ENCODE measurements at regions not wholly inside any gene's neighbourhood (a gene's known extent, or its start where the extent isn't known, plus 50 kb on each side); places are given as distances from the start of the nearest gene placed in this dataset.
"Not testable (repeated sequence)": the region's sequence is repeated elsewhere in the genome, so short reads cannot be mapped to it uniquely, and the experiment has no call there.

GRCh38 chr5:25481463-25481862 lies 836.7 kb upstream of the CDH10 start:
- ChIA-PET POLR2A (no interaction called here), CTCF (no interaction called here)
- H3K27ac ChIP-seq (ENCODE audit: insufficient read depth in 1 of 2, low read depth in 1 of 2, low read length in 2 of 2, poor library complexity in 1 of 2, severe bottlenecking in 2 of 2), result no peak overlapping the region
- no peak for DNase-seq
- no peaks in the 10 kb centered on the region for H3K36me3 ChIP-seq (ENCODE audit: control insufficient read depth in 4 of 4, insufficient read depth in 4 of 4, low read length in 3 of 4)
- no peaks in the 10 kb centered on the region for H3K27me3 ChIP-seq (replicated peaks in 2 of 5; ENCODE audit: control insufficient read depth in 4 of 5, insufficient read depth in 5 of 5, low read length in 4 of 5)
- no peaks in the 10 kb centered on the region for H3K9me3 ChIP-seq (ENCODE audit: control extremely low read depth in 1 of 5, control insufficient read depth in 4 of 5, insufficient read depth in 2 of 5, low read depth in 1 of 5, low read length in 4 of 5)
- no peak overlapping the region for H3K4me3 ChIP-seq (ENCODE audit: control insufficient read depth in 1 of 7, extremely low read depth in 1 of 7, insufficient read depth in 4 of 7, low read depth in 2 of 7, low read length in 6 of 7)
- no peaks in the 10 kb centered on the region for H3K4me1 ChIP-seq (ENCODE audit: control extremely low read depth in 1 of 4, control insufficient read depth in 4 of 4, insufficient read depth in 4 of 4, low read length in 3 of 4)
- WGBS (ENCODE audit: insufficient coverage), result 95% methylated on average over 2 of the region's 2 CpGs

DNA sequence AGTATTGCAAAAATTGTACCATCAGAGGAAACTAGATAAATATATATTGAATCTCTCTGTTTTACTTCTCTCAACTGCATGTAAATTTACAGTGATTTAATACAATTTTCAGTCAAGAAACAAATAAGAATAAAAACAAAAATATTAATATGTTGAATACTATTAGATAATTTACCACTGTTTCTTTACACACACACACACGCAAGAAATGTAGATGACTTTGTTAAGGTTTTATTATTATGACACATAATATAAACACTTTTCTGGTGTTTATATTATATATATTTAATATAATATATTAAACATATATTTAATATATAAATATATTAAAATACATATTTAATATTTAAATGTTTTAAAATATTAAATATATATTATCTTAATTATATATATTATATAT lies 814.3 kb upstream of the CDH10 start:
- Histone ChIP-seq H3K9me3 (ENCODE audit: control extremely low read depth in 1 of 5, control insufficient read depth in 4 of 5, insufficient read depth in 2 of 5, low read depth in 1 of 5, low read length in 4 of 5) (no peaks in the 10 kb centered on the region), H3K4me1 (ENCODE audit: control extremely low read depth in 1 of 4, control insufficient read depth in 4 of 4, insufficient read depth in 4 of 4, low read length in 3 of 4) (no peaks in the 10 kb centered on the region), H3K36me3 (ENCODE audit: control insufficient read depth in 4 of 4, insufficient read depth in 4 of 4, low read length in 3 of 4) (no peaks in the 10 kb centered on the region), H3K27ac (ENCODE audit: insufficient read depth in 1 of 2, low read depth in 1 of 2, low read length in 2 of 2, poor library complexity in 1 of 2, severe bottlenecking in 2 of 2) (no peak overlapping the region), H3K4me3 (ENCODE audit: control insufficient read depth in 1 of 7, extremely low read depth in 1 of 7, insufficient read depth in 4 of 7, low read depth in 2 of 7, low read length in 6 of 7) (no peak overlapping the region), H3K27me3 (replicated peaks in 2 of 5; ENCODE audit: control insufficient read depth in 4 of 5, insufficient read depth in 5 of 5, low read length in 4 of 5) (no peaks in the 10 kb centered on the region)
- ChIA-PET CTCF (no interaction called here), POLR2A (no interaction called here)
- DNase-seq, result no peak
- WGBS (ENCODE audit: insufficient coverage), result no CpG with 5 or more reads among the region's 1 CpG

- no peak overlapping the region for H3K4me3 ChIP-seq (ENCODE audit: control insufficient read depth in 1 of 7, extremely low read depth in 1 of 7, insufficient read depth in 4 of 7, low read depth in 2 of 7, low read length in 6 of 7)
- ChIA-PET POLR2A (no interaction called here), CTCF (no interaction called here)
- H3K27ac ChIP-seq (ENCODE audit: insufficient read depth in 1 of 2, low read depth in 1 of 2, low read length in 2 of 2, poor library complexity in 1 of 2, severe bottlenecking in 2 of 2), result no peak overlapping the region
- peak in 2 of 3 donors; percentile 22 to 32 for DNase-seq
- no peaks in the 10 kb centered on the region for H3K4me1 ChIP-seq (ENCODE audit: control extremely low read depth in 1 of 4, control insufficient read depth in 4 of 4, insufficient read depth in 4 of 4, low read length in 3 of 4)
- no peaks in the 10 kb centered on the region for H3K9me3 ChIP-seq (ENCODE audit: control extremely low read depth in 1 of 5, control insufficient read depth in 4 of 5, insufficient read depth in 2 of 5, low read depth in 1 of 5, low read length in 4 of 5)
- H3K36me3 ChIP-seq (ENCODE audit: control insufficient read depth in 4 of 4, insufficient read depth in 4 of 4, low read length in 3 of 4), result no peaks in the 10 kb centered on the region
- WGBS (ENCODE audit: insufficient coverage), result 83% methylated on average over 1 of the region's 2 CpGs
- H3K27me3 ChIP-seq (replicated peaks in 2 of 5; ENCODE audit: control insufficient read depth in 4 of 5, insufficient read depth in 5 of 5, low read length in 4 of 5), result no peaks in the 10 kb centered on the region
These were observed 813.9 kb upstream of the CDH10 start for GRCh38 chr5:25458628-25459027.

- Histone ChIP-seq H3K4me1 (ENCODE audit: control extremely low read depth in 1 of 4, control insufficient read depth in 4 of 4, insufficient read depth in 4 of 4, low read length in 3 of 4) (no peaks in the 10 kb centered on the region), H3K27me3 (replicated peaks in 2 of 5; ENCODE audit: control insufficient read depth in 4 of 5, insufficient read depth in 5 of 5, low read length in 4 of 5) (no peaks in the 10 kb centered on the region), H3K9me3 (ENCODE audit: control extremely low read depth in 1 of 5, control insufficient read depth in 4 of 5, insufficient read depth in 2 of 5, low read depth in 1 of 5, low read length in 4 of 5) (no peaks in the 10 kb centered on the region), H3K4me3 (ENCODE audit: control insufficient read depth in 1 of 7, extremely low read depth in 1 of 7, insufficient read depth in 4 of 7, low read depth in 2 of 7, low read length in 6 of 7) (no peak overlapping the region), H3K36me3 (ENCODE audit: control insufficient read depth in 4 of 4, insufficient read depth in 4 of 4, low read length in 3 of 4) (no peaks in the 10 kb centered on the region), H3K27ac (ENCODE audit: insufficient read depth in 1 of 2, low read depth in 1 of 2, low read length in 2 of 2, poor library complexity in 1 of 2, severe bottlenecking in 2 of 2) (no peak overlapping the region)
- POLR2A ChIA-PET, result no interaction called here
- CTCF ChIA-PET, result no interaction called here
- DNase-seq, result no peak
These were observed 808.7 kb upstream of the CDH10 start for GRCh38 chr5:25453500-25453899.

GRCh38 chr5:25451294-25451693 lies 806.5 kb upstream of the CDH10 start:
- Histone ChIP-seq H3K27ac (ENCODE audit: insufficient read depth in 1 of 2, low read depth in 1 of 2, low read length in 2 of 2, poor library complexity in 1 of 2, severe bottlenecking in 2 of 2) (no peak overlapping the region), H3K4me3 (ENCODE audit: control insufficient read depth in 1 of 7, extremely low read depth in 1 of 7, insufficient read depth in 4 of 7, low read depth in 2 of 7, low read length in 6 of 7) (no peak overlapping the region), H3K9me3 (ENCODE audit: control extremely low read depth in 1 of 5, control insufficient read depth in 4 of 5, insufficient read depth in 2 of 5, low read depth in 1 of 5, low read length in 4 of 5) (no peaks in the 10 kb centered on the region), H3K36me3 (ENCODE audit: control insufficient read depth in 4 of 4, insufficient read depth in 4 of 4, low read length in 3 of 4) (no peaks in the 10 kb centered on the region), H3K27me3 (replicated peaks in 2 of 5; ENCODE audit: control insufficient read depth in 4 of 5, insufficient read depth in 5 of 5, low read length in 4 of 5) (no peaks in the 10 kb centered on the region), H3K4me1 (ENCODE audit: control extremely low read depth in 1 of 4, control insufficient read depth in 4 of 4, insufficient read depth in 4 of 4, low read length in 3 of 4) (no peaks in the 10 kb centered on the region)
- POLR2A ChIA-PET, result no interaction called here
- no peak for DNase-seq
- WGBS (ENCODE audit: insufficient coverage), result 100% methylated on average over 2 of the region's 2 CpGs
- CTCF ChIA-PET, result no interaction called here

DNA sequence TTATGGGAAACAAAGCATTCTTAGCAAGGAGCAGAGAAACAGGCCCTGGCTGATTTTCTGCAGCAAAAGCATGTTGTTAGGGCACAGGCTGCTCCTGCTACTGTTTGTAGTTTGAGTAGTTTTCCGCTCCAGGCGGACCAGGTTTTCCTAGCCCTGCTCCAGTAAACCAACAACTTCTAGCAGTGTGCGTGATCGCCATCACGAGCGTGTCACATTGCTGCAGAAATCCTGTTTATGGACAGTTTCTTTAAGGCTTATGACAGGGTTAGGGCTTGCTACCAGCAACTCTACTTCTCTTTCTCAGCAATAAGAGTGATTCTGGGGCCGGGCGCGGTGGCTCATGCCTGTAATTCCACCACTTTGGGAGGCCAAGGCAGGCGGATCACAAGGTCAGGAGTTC lies 803.9 kb upstream of the CDH10 start:
- Histone ChIP-seq H3K9me3 (ENCODE audit: control extremely low read depth in 1 of 5, control insufficient read depth in 4 of 5, insufficient read depth in 2 of 5, low read depth in 1 of 5, low read length in 4 of 5) (no peaks in the 10 kb centered on the region), H3K36me3 (ENCODE audit: control insufficient read depth in 4 of 4, insufficient read depth in 4 of 4, low read length in 3 of 4) (no peaks in the 10 kb centered on the region), H3K4me3 (ENCODE audit: control insufficient read depth in 1 of 7, extremely low read depth in 1 of 7, insufficient read depth in 4 of 7, low read depth in 2 of 7, low read length in 6 of 7) (no peak overlapping the region), H3K27me3 (replicated peaks in 2 of 5; ENCODE audit: control insufficient read depth in 4 of 5, insufficient read depth in 5 of 5, low read length in 4 of 5) (no peaks in the 10 kb centered on the region), H3K27ac (ENCODE audit: insufficient read depth in 1 of 2, low read depth in 1 of 2, low read length in 2 of 2, poor library complexity in 1 of 2, severe bottlenecking in 2 of 2) (no peak overlapping the region), H3K4me1 (ENCODE audit: control extremely low read depth in 1 of 4, control insufficient read depth in 4 of 4, insufficient read depth in 4 of 4, low read length in 3 of 4) (no peaks in the 10 kb centered on the region)
- ChIA-PET POLR2A (no interaction called here), CTCF (no interaction called here)
- DNase-seq, result no peak
- 97% methylated on average over 8 of the region's 10 CpGs for WGBS (ENCODE audit: insufficient coverage)

- 98% methylated on average over 5 of the region's 6 CpGs for WGBS (ENCODE audit: insufficient coverage)
- Histone ChIP-seq H3K4me3 (ENCODE audit: control insufficient read depth in 1 of 7, extremely low read depth in 1 of 7, insufficient read depth in 4 of 7, low read depth in 2 of 7, low read length in 6 of 7) (no peak overlapping the region), H3K9me3 (ENCODE audit: control extremely low read depth in 1 of 5, control insufficient read depth in 4 of 5, insufficient read depth in 2 of 5, low read depth in 1 of 5, low read length in 4 of 5) (no peaks in the 10 kb centered on the region), H3K27ac (ENCODE audit: insufficient read depth in 1 of 2, low read depth in 1 of 2, low read length in 2 of 2, poor library complexity in 1 of 2, severe bottlenecking in 2 of 2) (no peak overlapping the region), H3K36me3 (ENCODE audit: control insufficient read depth in 4 of 4, insufficient read depth in 4 of 4, low read length in 3 of 4) (no peaks in the 10 kb centered on the region), H3K4me1 (ENCODE audit: control extremely low read depth in 1 of 4, control insufficient read depth in 4 of 4, insufficient read depth in 4 of 4, low read length in 3 of 4) (no peaks in the 10 kb centered on the region), H3K27me3 (replicated peaks in 2 of 5; ENCODE audit: control insufficient read depth in 4 of 5, insufficient read depth in 5 of 5, low read length in 4 of 5) (no peaks in the 10 kb centered on the region)
- ChIA-PET POLR2A (no interaction called here), CTCF (no interaction called here)
- no peak for DNase-seq
These were observed 803.4 kb upstream of the CDH10 start for GRCh38 chr5:25448190-25448621.

DNA sequence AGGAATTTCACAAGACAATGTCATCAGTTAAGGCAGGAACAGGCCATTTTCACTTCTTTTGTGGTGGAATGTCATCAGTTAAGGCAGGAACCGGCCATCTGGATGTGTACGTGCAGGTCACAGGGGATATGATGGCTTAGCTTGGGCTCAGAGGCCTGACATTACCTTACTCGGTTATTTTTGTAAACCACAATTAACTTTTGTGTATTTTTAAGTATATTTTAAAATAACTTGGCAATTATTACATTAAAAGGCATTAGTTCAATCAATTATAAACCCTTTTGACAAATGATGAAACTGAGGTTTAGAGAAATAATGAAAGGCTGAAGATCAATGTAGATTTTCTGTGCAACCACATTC lies 801.3 kb upstream of the CDH10 start:
- CTCF ChIA-PET, result not testable (repeated sequence)

More for the DNA sequence above, 801.3 kb upstream of the CDH10 start:
- WGBS (ENCODE audit: insufficient coverage), result no CpG with 5 or more reads among the region's 3 CpGs
- DNase-seq; H3K36me3 ChIP-seq (ENCODE audit: control insufficient read depth in 4 of 4, insufficient read depth in 4 of 4, low read length in 3 of 4); POLR2A ChIA-PET; H3K27ac ChIP-seq (ENCODE audit: insufficient read depth in 1 of 2, low read depth in 1 of 2, low read length in 2 of 2, poor library complexity in 1 of 2, severe bottlenecking in 2 of 2); H3K9me3 ChIP-seq (ENCODE audit: control extremely low read depth in 1 of 5, control insufficient read depth in 4 of 5, insufficient read depth in 2 of 5, low read depth in 1 of 5, low read length in 4 of 5); H3K4me1 ChIP-seq (ENCODE audit: control extremely low read depth in 1 of 4, control insufficient read depth in 4 of 4, insufficient read depth in 4 of 4, low read length in 3 of 4); H3K27me3 ChIP-seq (replicated peaks in 2 of 5; ENCODE audit: control insufficient read depth in 4 of 5, insufficient read depth in 5 of 5, low read length in 4 of 5); H3K4me3 ChIP-seq (ENCODE audit: control insufficient read depth in 1 of 7, extremely low read depth in 1 of 7, insufficient read depth in 4 of 7, low read depth in 2 of 7, low read length in 6 of 7): not testable (repeated sequence)
